ENCODE measurements at regions not wholly inside any gene's neighbourhood (a gene's known extent, or its start where the extent isn't known, plus 50 kb on each side); places are given as distances from the start of the nearest gene placed in this dataset.

GRCh38 chr3:106157411-106157810 lies 288.6 kb upstream of the CBLB start:
- TF ChIP-seq CTCF (IDR thresholded peaks at IDR 0.05) (no peak), EP300 (IDR thresholded peaks at IDR 0.05) (no peak), POLR2A (IDR thresholded peaks at IDR 0.05) (no peak)
